RPMI8226 (cell line): ENCODE measurements at regions not wholly inside any gene's neighbourhood (a gene's known extent, or its start where the extent isn't known, plus 50 kb on each side); places are given as distances from the start of the nearest gene placed in this dataset.
"Not testable (repeated sequence)": the region's sequence is repeated elsewhere in the genome, so short reads cannot be mapped to it uniquely, and the experiment has no call there.

Source experiments
- DNase-seq: peaks from one replicate; pipeline ENCODE4 v3.0.0-alpha.2; 2015

- no peak for DNase-seq
Observed at GRCh38 chr20:47991875-47992488, 206.7 kb upstream of the SULF2 start.

GRCh38 chr20:47990507-47991150, 205.3 kb upstream of the SULF2 start:
- DNase-seq = no peak

DNA sequence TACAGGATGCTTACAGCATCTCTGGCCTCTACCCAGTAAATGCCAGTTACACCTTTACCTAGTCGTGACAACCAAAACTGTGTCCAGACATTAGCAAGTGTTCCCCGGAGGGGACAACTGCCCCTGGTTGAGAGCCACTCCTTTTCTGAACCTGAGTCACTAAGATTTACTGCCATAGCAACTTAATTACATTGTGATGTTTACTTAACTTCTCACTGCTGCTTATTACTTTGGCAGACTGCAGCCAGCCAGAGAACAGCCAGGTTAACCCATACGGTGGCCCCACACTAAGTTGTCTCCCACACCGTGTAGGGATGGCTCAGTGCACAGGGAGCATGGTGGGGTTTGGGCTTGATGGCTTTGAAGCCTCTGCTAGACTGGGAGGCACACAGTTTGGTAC, 204.7 kb upstream of the SULF2 start:
- DNase-seq = no peak

- no peak for DNase-seq
Observed at GRCh38 chr20:47988676-47989075, 203.4 kb upstream of the SULF2 start.

DNA sequence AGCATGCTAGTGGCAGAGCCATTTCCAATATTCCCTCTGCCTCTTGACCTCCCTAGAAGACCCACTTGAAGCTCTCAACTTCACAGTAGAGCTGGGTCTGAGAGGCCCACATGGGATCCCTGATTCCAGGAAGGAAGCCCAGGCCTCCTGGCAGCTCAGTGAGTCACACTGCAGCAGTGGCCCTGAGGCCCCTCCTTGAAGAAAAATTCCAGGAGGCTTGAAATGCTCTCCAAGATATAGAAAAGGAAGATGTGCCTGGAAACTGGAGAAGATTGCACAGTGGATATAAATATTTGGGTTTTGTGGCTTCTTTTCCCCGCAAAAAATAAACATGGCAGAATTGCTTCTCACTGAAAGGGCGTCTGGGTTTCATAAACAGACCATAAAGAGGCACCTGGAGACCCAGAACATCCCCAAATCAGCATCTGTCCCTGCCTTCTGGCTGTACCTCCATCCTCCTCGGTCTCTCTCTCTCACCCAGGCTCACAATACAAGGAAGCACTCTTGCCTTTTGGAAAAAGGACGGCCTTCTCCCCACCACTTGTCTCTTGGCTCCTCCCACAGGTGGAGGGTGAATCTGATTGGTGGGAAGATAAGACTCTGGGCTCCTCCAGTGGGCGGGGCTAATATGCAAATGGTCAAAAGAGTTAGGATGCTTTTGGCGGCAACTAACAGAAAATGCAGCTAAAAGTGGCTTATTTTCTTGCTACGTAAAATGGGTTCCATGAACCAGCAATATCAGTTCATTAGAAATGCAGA, 200.0 kb upstream of the SULF2 start:
- no peak for DNase-seq

- no peak for DNase-seq
Observed at GRCh38 chr20:47984437-47984836, 199.2 kb upstream of the SULF2 start.

DNA sequence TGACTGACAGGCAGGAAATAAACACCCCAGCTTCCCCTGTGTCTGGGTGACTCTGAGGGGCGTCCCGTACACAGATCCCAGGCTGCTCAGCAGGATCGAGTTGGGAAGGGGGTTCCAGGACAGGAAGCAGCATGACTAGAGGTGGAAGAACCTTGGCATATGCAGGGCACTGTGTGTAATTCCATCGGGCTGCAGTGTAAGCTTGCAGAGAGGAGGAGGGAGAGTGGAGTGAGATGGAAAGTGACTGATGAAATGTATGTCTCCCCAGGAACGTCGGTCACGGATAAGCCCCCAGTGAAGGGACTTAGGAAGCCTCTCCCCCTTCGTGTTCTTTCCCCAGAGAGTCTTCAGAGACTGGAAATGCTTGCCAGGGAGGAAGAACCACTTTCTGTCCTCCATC, 198.4 kb upstream of the SULF2 start:
- not testable (repeated sequence) for DNase-seq

DNA sequence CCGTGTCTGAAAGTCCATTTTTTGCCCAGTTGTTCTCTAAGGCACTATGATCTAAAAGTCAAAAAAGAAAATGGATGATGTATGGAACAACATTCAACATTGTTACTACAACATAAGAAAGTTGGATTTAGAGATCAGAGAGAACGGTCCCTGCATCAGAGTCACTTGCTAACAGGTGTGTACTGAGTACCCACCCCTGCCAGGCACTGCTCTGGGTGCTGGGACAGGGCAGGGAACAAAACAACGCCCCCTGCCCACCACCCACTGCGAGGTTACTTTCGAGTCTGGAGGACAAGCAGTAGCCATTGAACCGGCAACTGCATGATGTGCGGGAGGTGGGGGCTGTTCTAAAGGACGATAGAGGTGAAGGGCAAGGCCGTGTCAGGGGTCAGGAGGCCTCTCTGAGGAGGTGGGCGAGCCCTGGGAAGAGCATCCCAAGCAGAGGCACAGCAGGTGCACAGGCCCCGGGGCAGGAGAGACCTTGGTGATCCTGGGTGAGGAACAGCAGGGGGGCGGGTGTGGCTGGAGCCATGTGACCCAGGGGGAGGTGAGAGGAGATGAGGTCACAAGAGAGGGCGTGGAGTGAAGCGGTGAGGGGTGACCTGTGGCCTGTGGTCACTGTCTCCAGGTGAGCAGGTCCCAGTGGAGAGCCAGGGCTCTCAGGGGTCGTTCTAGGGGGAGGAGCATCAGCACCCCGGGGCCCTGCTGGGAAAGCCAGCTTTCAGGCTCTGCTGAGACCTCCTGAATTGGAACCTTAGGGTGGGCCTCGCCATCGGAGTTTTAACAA, 197.5 kb upstream of the SULF2 start:
- no peak for DNase-seq

GRCh38 chr20:47981222-47981621, 195.9 kb upstream of the SULF2 start:
- no peak for DNase-seq

DNA sequence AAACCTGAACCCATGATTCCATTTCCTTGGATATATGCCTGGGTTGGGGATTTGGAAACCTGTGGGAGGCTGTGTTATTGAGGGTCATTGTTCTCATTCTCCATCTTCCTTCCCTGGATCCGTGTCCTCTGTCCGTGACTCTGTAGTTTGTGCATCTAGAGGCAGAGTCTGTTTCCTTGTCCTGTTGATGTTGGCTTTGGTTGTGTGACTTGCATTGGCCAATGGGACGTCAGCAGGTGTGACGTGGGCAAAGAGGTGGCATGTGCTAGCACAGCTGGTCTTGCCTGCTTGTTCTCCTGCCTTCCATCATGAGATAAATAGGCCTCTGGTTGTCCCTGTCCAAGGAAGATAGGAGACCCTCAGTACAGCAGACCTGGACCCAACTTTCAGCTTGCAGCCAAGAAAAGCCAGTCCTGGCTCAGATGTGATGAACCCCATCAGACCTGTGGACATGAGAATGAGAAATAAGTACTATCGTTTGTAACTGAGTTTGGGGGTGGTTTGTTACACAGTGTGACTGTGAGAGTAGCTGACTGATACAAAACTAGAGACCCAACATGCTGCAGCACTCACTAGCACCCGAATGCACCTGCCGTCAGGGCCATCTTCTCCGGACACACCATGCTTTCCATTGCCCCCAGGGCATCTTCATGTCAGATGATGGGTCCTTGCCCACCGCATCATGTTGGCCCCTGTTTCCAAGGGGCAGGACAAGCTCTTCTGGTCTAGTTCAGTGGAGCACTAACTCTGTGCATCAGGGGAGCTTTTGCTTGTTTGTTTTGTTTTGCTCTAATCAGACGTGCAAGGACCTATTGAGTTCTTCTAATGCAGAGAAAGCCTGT, 195.3 kb upstream of the SULF2 start:
- no peak for DNase-seq

DNA sequence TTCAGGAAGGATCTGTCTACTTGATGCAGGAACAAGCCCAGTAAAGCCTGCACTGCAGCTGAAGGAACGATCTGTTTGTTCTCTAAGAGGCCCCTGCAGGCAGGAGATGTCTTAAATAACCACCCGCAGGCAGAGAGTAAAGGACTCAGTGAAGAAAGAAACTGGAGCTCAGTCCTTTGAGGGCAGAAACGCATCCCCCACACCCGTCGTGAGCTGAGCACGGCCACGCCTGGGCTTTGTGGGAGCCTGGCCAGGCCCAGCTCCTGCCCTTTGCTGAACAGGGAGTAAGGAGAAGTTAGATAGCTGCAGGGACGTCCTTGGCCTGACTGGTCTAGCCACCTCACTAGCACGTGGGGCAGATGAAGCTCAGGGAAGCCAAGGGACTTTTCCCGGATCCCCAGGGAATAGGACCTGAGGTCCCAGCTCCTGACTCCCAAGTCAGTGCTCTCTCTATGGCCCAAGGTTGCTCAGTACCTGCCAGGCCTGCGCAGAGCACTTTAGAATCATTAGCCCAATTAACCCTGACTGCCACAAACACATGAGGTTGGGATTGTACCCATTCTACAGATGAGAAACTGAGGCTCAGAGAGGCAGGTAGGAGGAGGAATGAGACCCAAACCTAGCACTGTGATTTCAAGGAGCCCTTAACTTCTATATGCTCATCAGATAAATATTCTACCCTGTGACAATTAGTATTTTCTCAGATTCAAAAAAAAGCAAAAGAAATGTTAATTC, 194.2 kb upstream of the SULF2 start:
- not testable (repeated sequence) for DNase-seq

DNA sequence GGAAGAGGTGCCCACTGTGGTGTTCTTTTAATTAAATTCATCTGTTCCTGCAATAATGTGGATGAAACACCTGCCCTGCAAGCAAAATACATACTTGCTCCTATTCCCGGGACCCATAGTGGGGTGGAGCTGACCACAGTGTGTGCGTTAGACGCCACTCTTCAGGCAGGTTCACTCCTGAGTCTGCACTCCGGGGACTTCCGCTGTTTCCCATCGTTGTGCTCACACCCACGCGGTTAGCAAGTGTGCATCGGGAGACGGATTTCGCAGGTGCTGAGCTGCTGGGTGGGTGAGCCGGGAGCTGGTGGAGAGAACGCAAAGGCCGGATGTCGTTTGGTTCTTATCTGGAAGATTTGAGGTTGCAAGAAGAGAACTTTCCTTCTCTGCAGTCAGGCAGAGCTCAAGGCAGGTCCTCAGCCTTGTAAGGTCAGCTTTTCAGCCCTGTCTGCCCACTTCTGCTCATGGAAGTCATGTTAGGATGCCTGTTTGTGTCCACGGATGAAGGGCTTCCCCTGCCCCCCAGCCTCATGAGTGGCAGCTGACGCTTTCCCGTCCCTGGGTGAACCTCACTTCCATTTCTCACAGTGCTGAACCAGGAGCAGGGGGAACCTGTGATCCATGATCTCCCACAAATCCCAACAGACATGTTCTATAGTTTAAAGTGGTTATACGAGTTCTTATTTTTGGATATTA, 193.3 kb upstream of the SULF2 start:
- not testable (repeated sequence) for DNase-seq

DNA sequence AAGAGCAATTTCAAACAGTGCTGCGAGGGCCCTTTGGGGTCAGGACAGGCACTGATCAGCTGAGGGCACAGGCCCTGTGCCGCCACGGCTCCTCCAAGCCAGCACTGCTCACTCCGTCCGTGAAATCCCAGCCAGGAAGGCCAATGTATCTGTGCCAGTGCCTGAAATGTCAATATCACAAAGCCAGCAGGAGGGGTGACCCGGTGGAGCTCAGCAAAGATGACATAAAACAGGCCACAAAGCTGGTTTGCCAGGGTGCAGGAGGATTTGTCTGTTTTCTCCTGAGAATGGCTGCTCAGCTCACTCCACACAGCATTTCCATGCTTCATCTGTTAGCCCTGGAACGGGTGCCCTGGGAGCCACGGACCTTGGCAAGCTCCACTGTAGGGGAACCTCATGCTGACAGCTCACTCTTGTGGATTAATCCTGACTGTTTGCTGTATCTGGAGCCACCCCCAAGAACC, 192.5 kb upstream of the SULF2 start:
- not testable (repeated sequence) for DNase-seq

DNA sequence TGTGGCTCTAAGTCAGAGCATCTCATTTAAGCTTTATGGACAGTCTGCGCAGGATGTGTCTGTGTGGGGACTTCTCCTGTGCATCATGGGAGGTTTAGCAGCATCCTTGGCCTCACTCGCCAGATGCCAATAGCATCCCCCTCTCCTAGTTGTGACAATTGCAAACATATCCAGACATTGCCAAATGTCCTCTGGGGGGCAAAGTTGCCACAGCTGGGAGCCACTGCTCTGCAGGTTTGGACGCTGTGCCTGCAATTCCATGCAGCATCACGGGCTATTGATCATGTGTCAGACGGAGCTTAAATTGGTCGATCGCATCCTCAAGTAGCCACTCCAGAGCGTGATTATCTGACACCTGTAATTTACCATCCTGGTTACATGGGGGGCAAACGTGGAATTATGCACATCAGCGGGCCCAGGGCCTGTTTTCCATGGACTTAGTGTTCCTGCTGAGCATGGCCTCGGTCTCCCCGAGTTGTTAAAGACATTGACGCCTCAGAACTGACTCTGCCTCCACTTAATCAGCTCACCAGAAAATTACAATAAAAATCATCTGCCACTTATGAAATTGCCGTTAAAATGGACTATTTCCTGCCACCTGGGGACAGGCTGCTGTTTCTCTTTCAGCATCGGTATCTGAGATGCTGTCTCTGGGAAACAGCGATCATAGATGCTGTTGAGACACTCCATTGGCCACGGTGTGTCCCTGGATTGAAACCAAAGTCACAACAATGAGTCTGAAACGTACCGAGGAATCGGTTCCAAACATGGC, 191.9 kb upstream of the SULF2 start:
- not testable (repeated sequence) for DNase-seq

DNA sequence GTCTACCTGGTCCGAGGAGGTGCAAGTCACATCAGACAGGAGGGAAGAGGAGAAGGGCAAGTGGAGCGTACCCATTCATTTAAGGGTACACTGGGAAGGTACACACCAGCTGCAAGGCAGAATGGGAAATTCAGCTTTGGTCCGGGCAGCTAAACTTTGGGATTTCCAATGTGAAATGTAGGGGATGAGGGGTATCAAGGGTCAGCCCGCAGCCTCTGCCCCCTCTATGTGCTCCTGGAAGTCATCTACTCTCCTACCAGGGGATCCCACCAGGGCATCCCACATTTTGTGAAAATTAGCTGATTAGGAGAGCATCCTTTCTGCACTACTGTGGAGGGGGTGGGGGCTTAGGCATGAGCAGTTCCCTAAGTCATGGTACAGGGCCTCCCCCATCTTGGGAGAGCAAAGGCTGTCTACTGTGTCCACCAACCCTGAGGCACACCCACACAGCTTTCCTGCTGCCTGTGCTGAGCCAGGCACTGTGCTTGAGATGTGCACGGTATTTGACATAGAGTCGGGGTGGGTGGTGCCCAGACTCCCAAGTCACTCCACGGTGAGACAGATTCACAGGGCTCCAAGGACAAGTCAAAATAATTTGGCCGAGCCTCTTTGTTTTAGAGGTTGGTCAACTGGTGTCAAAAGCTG, 189.1 kb upstream of the SULF2 start:
- DNase-seq = no peak

GRCh38 chr20:47973519-47974233, 188.4 kb upstream of the SULF2 start:
- DNase-seq = no peak

GRCh38 chr20:47972916-47973309, 187.6 kb upstream of the SULF2 start:
- DNase-seq = no peak

GRCh38 chr20:47972297-47972915, 187.1 kb upstream of the SULF2 start:
- DNase-seq = peak; percentile 38
